CD4-positive, alpha-beta memory T cell (primary cell): ENCODE measurements at regions not wholly inside any gene's neighbourhood (a gene's known extent, or its start where the extent isn't known, plus 50 kb on each side); places are given as distances from the start of the nearest gene placed in this dataset.

Experiments
- CTCF ChIA-PET: fragments of 350-600 bp; sonication (Branson Sonifier 250); formaldehyde crosslinking; loops from one replicate; lab custom pipeline; 2021; ENCODE audit warnings: inconsistent platforms; ENCODE audit not compliant: partially characterized antibody; lab: Charles Lee
- POLR2A ChIA-PET: fragments of 350-600 bp; sonication (Branson Sonifier 250); formaldehyde crosslinking; loops from one replicate; lab custom pipeline; 2021; ENCODE audit not compliant: partially characterized antibody; lab: Charles Lee
- DNase-seq, 5 donors: peaks; one replicate each; pipeline versions ENCODE4 v3.0.0 to v3.0.0-alpha.2; 2020 to 2022; ENCODE audit warnings: mixed read lengths in 1 of 5
- H3K27ac ChIP-seq: one replicate; pipeline ENCODE4 v1.7.0; 2013; ENCODE audit warnings: low read depth, low read length
- H3K27me3 ChIP-seq: 2 replicates; pipeline ENCODE4 v1.7.0; 2013; ENCODE audit warnings: mild to moderate bottlenecking, low read length, moderate library complexity; ENCODE audit not compliant: insufficient read depth
- H3K36me3 ChIP-seq: 2 replicates; pipeline ENCODE4 v1.7.0; 2013; ENCODE audit warnings: mild to moderate bottlenecking, low read length, moderate library complexity; ENCODE audit not compliant: insufficient read depth
- H3K4me1 ChIP-seq: 2 replicates; pipeline ENCODE4 v1.7.0; 2013; ENCODE audit warnings: mild to moderate bottlenecking, low read length, moderate library complexity; ENCODE audit not compliant: insufficient read depth
- H3K4me3 ChIP-seq, 2 donors: one replicate each; pipeline ENCODE4 v1.7.0; 2013; ENCODE audit warnings: low read length in 2 of 2, mild to moderate bottlenecking in 1 of 2
- H3K9me3 ChIP-seq, 2 donors: one replicate each; pipeline ENCODE4 v1.7.0; 2013; ENCODE audit warnings: low read length in 2 of 2, control low read depth in 1 of 2; ENCODE audit not compliant: control insufficient read depth in 1 of 2
- H3K27ac Mint-ChIP-seq, 7 donors: one replicate each; pipeline ENCODE4 v1.8.0; 2020 to 2021; ENCODE audit warnings: mixed read lengths in 7 of 7, mild to moderate bottlenecking in 6 of 7, inconsistent platforms in 3 of 7, moderate library complexity in 3 of 7
- H3K27me3 Mint-ChIP-seq, 2 donors: one replicate each; pipeline ENCODE4 v1.8.0; 2020 to 2021; ENCODE audit warnings: mixed read lengths in 2 of 2
- H3K36me3 Mint-ChIP-seq, 2 donors: one replicate each; pipeline ENCODE4 v1.8.0; 2020 to 2021; ENCODE audit warnings: mixed read lengths in 2 of 2, inconsistent platforms in 1 of 2, mild to moderate bottlenecking in 1 of 2
- H3K4me1 Mint-ChIP-seq, 4 donors: one replicate each; pipeline ENCODE4 v1.8.0; 2020 to 2021; ENCODE audit warnings: mixed read lengths in 4 of 4, mild to moderate bottlenecking in 1 of 4
- H3K4me3 Mint-ChIP-seq, 8 donors: one replicate each; pipeline ENCODE4 v1.8.0; 2020 to 2021; ENCODE audit warnings: mixed read lengths in 8 of 8, mild to moderate bottlenecking in 7 of 8, moderate library complexity in 6 of 8, inconsistent platforms in 3 of 8
- H3K9me3 Mint-ChIP-seq, 8 donors: one replicate each; pipeline ENCODE4 v1.8.0; 2020 to 2021; ENCODE audit warnings: mixed read lengths in 8 of 8, mild to moderate bottlenecking in 5 of 8, inconsistent platforms in 3 of 8, moderate library complexity in 1 of 8
- intact Hi-C: fragments of 100-400 bp; cut with micrococcal nuclease; formaldehyde crosslinking; loops from one replicate; pipeline ENCODE4 v1.15.1; 2023

DNA sequence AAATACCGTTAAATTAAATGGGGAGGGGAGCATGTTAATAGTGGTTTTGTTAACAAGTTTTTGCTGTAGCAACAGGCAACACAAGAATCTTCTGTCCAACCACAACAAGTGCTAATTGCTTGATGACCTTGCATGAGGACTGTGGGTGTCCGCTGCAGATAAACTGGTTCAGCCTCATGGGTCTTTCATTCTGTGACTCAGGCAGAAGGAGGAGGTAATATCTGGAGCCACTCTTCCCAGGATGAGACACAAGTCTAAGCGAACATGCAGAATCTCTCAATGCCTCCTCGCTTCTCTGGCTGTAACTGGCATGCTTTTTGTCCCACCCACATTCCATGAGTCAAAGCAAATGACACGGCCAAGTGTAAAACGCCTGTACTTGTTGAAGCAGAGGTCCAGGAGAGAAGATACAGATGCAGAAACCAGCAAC lies 56.6 kb upstream of the MYO16 start:
- no peaks in the 10 kb centered on the region for H3K4me1 ChIP-seq
- intact Hi-C loops, result no loop called here
- no peak overlapping the region for H3K27ac ChIP-seq
- ChIA-PET POLR2A (no interaction called here), CTCF (no interaction called here)
- H3K36me3 ChIP-seq, result no peaks in the 10 kb centered on the region
- DNase-seq, result no peak
- no peaks in the 10 kb centered on the region for H3K36me3 Mint-ChIP-seq
- H3K27me3 Mint-ChIP-seq, result no peaks in the 10 kb centered on the region
- H3K9me3 Mint-ChIP-seq, result no peaks in the 10 kb centered on the region
- H3K4me3 ChIP-seq, result no peak overlapping the region
- H3K4me1 Mint-ChIP-seq, result peaks cover 0 to 6% (median 2%) of the 10 kb centered on the region in 4 donors
- no peak overlapping the region for H3K27ac Mint-ChIP-seq
- H3K27me3 ChIP-seq, result no peaks in the 10 kb centered on the region
- no peaks in the 10 kb centered on the region for H3K9me3 ChIP-seq
- H3K4me3 Mint-ChIP-seq, result no peak overlapping the region

DNA sequence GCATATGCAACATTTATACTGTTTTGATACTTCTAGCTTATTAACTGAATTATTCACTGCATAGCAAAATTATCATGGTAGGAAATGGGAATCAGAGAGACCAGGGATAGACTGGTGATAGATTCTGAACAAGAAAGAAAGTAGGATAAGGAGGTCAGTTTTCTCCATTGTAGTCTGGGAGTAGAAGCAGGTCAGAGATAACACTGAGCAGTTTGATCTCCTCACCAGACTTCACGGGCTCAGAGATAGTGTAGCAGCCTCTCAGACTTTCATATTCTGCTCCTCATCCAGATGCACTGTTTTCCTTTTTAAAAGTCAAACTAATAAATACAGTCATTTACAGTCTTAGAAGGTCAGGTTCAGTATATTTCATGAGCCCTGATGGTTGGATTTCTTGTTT lies 56.0 kb upstream of the MYO16 start:
- H3K36me3 Mint-ChIP-seq, result no peaks in the 10 kb centered on the region
- POLR2A ChIA-PET, result no interaction called here
- Histone ChIP-seq H3K36me3 (no peaks in the 10 kb centered on the region), H3K27ac (no peak overlapping the region), H3K4me3 (no peak overlapping the region), H3K27me3 (no peaks in the 10 kb centered on the region), H3K4me1 (no peaks in the 10 kb centered on the region), H3K9me3 (no peaks in the 10 kb centered on the region)
- CTCF ChIA-PET, result no interaction called here
- no peaks in the 10 kb centered on the region for H3K27me3 Mint-ChIP-seq
- peaks cover 0 to 6% (median 2%) of the 10 kb centered on the region in 4 donors for H3K4me1 Mint-ChIP-seq
- peaks cover 0 to under 1% (median 0%) of the 10 kb centered on the region in 8 donors for H3K9me3 Mint-ChIP-seq
- no peak for DNase-seq
- H3K4me3 Mint-ChIP-seq, result no peak overlapping the region
- intact Hi-C loops, result no loop called here
- H3K27ac Mint-ChIP-seq, result no peak overlapping the region

DNA sequence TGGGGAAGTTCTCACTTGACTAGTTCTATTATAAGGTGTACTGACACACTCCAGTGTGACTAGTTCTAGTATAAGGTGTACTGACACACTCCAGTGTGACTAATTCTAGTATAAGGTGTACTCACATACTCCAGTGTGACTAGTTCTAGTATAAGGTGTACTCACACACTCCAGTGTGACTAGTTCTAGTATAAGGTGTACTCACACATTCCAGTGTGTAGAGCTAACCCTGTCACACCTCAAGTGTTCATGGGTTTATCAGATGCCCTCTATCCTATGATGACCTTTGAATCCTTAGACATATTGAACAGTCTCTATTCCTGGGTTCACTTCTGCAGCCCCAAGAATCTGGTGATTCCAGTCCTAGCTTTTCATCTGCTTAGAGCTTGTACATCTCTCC lies 54.6 kb upstream of the MYO16 start:
- Histone ChIP-seq H3K4me3 (no peak overlapping the region), H3K36me3 (no peaks in the 10 kb centered on the region), H3K9me3 (no peaks in the 10 kb centered on the region), H3K4me1 (no peaks in the 10 kb centered on the region), H3K27me3 (no peaks in the 10 kb centered on the region), H3K27ac (no peak overlapping the region)
- Mint-ChIP-seq H3K27me3 (no peaks in the 10 kb centered on the region), H3K4me1 (peaks cover 0 to 6% (median 2%) of the 10 kb centered on the region in 4 donors), H3K36me3 (no peaks in the 10 kb centered on the region), H3K9me3 (peaks cover 0 to 2% (median 0%) of the 10 kb centered on the region in 8 donors), H3K27ac (no peak overlapping the region), H3K4me3 (no peak overlapping the region)
- ChIA-PET CTCF (no interaction called here), POLR2A (no interaction called here)
- no peak for DNase-seq
- intact Hi-C loops, result no loop called here

GRCh38 chr13:108575430-108575829 lies 54.0 kb upstream of the MYO16 start:
- CTCF ChIA-PET, result no interaction called here

More at GRCh38 chr13:108575430-108575829, 54.0 kb upstream of the MYO16 start:
- peaks cover 0 to 6% (median 2%) of the 10 kb centered on the region in 4 donors for H3K4me1 Mint-ChIP-seq
- no peak overlapping the region for H3K4me3 Mint-ChIP-seq
- POLR2A ChIA-PET, result no interaction called here
- intact Hi-C loops, result no loop called here
- no peaks in the 10 kb centered on the region for H3K4me1 ChIP-seq
- no peak for DNase-seq
- peaks cover 0 to 2% (median 0%) of the 10 kb centered on the region in 8 donors for H3K9me3 Mint-ChIP-seq
- no peaks in the 10 kb centered on the region for H3K36me3 ChIP-seq
- H3K9me3 ChIP-seq, result no peaks in the 10 kb centered on the region
- peak overlapping the region in 1 of 7 donors; percentile 19 for H3K27ac Mint-ChIP-seq
- H3K4me3 ChIP-seq, result no peak overlapping the region
- H3K27me3 ChIP-seq, result no peaks in the 10 kb centered on the region
- H3K27me3 Mint-ChIP-seq, result no peaks in the 10 kb centered on the region
- H3K27ac ChIP-seq, result no peak overlapping the region
- H3K36me3 Mint-ChIP-seq, result no peaks in the 10 kb centered on the region
